Vagina (tissue), 2 donors: ENCODE measurements at regions not wholly inside any gene's neighbourhood (a gene's known extent, or its start where the extent isn't known, plus 50 kb on each side); places are given as distances from the start of the nearest gene placed in this dataset.

Experiments
- POLR2A ChIP-seq, 2 donors: fragments of 450-650 bp; IDR thresholded peaks; one replicate each; pipeline ENCODE4 v1.6.1; 2017; ENCODE audit warnings: antibody characterized with exemption in 2 of 2, mild to moderate bottlenecking in 2 of 2, moderate library complexity in 2 of 2
- POLR2AphosphoS5 ChIP-seq, 2 donors: sonication (generic); formaldehyde crosslinking; IDR thresholded peaks; one replicate each; pipeline ENCODE4 v1.9.0; 2017; ENCODE audit warnings: antibody characterized with exemption in 2 of 2, mild to moderate bottlenecking in 2 of 2, low read depth in 1 of 2; ENCODE audit not compliant: insufficient read depth in 1 of 2
- TF ChIP-seq, protein P1 (sequence below), 3 experiments: fragments of 450-650 bp in 2 of 3; fragments of 200-600 bp in 1 of 3; sonication (generic) in 1 of 3; IDR thresholded peaks; one replicate each; pipeline ENCODE4 v1.5.1; 2017 to 2019; ENCODE audit warnings: antibody characterized with exemption in 3 of 3, mild to moderate bottlenecking in 2 of 3, moderate library complexity in 2 of 3

DNA sequence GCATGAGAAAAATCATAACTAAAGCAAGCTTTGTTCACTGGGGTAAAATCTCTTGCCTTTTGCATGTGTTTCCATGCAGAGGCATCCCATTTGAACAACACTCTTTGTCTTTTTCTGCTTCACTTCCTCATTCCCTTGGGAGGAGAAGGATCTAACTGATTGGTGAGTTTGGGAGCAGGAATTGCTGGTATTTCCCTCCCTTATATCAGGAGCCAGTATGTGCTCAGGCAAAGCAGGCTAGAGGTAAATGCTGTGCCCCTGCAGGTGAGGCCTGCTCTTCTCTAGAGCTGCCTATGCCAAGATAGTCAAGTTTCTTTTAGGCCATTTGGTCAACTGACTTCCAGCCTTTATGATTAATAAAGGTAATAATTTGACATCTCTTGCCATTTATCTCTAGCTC lies 179.9 kb downstream of the COX7C start:
- TF ChIP-seq, protein P1, sequence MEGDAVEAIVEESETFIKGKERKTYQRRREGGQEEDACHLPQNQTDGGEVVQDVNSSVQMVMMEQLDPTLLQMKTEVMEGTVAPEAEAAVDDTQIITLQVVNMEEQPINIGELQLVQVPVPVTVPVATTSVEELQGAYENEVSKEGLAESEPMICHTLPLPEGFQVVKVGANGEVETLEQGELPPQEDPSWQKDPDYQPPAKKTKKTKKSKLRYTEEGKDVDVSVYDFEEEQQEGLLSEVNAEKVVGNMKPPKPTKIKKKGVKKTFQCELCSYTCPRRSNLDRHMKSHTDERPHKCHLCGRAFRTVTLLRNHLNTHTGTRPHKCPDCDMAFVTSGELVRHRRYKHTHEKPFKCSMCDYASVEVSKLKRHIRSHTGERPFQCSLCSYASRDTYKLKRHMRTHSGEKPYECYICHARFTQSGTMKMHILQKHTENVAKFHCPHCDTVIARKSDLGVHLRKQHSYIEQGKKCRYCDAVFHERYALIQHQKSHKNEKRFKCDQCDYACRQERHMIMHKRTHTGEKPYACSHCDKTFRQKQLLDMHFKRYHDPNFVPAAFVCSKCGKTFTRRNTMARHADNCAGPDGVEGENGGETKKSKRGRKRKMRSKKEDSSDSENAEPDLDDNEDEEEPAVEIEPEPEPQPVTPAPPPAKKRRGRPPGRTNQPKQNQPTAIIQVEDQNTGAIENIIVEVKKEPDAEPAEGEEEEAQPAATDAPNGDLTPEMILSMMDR (IDR thresholded peaks at IDR 0.05), result no peak
- TF ChIP-seq POLR2A (IDR thresholded peaks at IDR 0.05) (no peak), POLR2AphosphoS5 (IDR thresholded peaks at IDR 0.05; ENCODE audit: insufficient read depth in 1 of 2, low read depth in 1 of 2) (no peak)
